ENCODE measurements at regions not wholly inside any gene's neighbourhood (a gene's known extent, or its start where the extent isn't known, plus 50 kb on each side); places are given as distances from the start of the nearest gene placed in this dataset.
"Not testable (repeated sequence)": the region's sequence is repeated elsewhere in the genome, so short reads cannot be mapped to it uniquely, and the experiment has no call there.

DNA sequence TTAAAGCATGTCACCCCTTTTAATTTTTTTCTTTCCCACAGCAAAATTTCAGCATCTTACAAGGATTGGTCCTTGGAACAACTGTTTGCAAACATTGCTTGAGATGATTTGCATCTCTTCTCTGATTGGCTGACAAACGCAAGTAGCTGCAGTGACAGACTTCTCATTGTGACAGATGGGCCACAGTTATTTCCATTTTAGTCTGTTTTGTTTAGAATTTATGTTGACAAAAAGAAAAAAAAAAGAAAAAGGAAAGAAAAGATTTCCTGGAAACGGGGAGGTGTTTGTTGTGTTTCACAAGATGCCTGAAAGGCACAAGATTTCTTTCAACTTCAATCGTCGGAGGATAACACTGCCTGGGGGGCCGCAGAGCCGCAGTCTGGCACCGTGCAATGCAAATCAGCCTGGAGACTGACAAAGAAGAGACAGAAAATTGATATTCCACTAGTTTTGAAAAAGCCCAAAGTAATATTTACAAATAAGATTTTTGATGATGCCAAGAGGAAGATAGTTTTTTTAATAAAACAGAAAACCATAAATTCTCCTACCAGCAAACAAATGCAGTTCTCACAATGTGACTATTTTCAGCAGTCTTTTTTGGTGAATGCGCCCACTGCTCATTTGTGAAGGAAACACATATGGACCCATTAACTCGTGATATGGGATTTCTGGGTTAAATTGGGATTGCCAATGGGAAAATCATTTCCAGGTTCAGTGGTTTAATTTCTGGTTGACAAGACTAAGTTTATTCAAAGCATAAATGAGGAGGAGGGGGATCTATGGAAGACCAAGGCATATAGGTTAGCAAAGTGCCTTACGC is 296.2 kb upstream of the SMIM21 start:
- H3K9ac ChIP-seq (ENCODE audit: low read depth in 2 of 2, low read length in 2 of 2) = no peak overlapping the region
- H3K27ac ChIP-seq = no peak overlapping the region
- DNase-seq = no peak
- no peaks in the 10 kb centered on the region for H3K36me3 ChIP-seq
- TF ChIP-seq, protein P1, sequence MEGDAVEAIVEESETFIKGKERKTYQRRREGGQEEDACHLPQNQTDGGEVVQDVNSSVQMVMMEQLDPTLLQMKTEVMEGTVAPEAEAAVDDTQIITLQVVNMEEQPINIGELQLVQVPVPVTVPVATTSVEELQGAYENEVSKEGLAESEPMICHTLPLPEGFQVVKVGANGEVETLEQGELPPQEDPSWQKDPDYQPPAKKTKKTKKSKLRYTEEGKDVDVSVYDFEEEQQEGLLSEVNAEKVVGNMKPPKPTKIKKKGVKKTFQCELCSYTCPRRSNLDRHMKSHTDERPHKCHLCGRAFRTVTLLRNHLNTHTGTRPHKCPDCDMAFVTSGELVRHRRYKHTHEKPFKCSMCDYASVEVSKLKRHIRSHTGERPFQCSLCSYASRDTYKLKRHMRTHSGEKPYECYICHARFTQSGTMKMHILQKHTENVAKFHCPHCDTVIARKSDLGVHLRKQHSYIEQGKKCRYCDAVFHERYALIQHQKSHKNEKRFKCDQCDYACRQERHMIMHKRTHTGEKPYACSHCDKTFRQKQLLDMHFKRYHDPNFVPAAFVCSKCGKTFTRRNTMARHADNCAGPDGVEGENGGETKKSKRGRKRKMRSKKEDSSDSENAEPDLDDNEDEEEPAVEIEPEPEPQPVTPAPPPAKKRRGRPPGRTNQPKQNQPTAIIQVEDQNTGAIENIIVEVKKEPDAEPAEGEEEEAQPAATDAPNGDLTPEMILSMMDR (IDR thresholded peaks at IDR 0.05) = no peak
- no peak overlapping the region for H3K4me3 ChIP-seq
- H3K9me3 ChIP-seq = no peaks in the 10 kb centered on the region
- no peaks in the 10 kb centered on the region for H3K27me3 ChIP-seq
- intact Hi-C loops (cut with DNase I) = loop anchor here (10.0 kb wide), 1 partner anchor 1069 kb away; no protein-coding TSS in a partner anchor
- no peaks in the 10 kb centered on the region for H3K4me1 ChIP-seq

DNA sequence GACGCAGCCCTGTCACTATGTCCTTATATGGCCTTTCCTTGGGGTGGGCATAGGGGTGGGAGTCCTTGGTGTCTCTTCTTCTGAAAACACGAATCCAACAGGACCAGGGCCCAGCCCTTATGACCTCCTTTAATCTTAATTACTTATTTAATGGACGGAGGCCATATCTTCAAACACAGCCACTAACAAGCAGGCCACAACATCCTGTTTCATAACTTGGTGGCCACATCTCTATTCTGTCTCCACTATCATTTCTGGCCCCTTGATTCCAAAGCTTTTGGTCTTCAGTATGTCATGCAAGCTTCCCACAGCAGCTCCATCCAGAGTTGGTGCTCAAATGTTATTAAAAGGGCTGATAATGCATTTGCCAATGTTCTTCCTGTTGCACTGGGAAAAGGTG is 287.3 kb upstream of the SMIM21 start:
- Histone ChIP-seq H3K36me3 (no peaks in the 10 kb centered on the region), H3K9ac (ENCODE audit: low read depth in 2 of 2, low read length in 2 of 2) (no peak overlapping the region), H3K27ac (no peak overlapping the region), H3K4me3 (no peak overlapping the region), H3K9me3 (no peaks in the 10 kb centered on the region), H3K27me3 (no peaks in the 10 kb centered on the region), H3K4me1 (no peaks in the 10 kb centered on the region)
- no peak for DNase-seq
- intact Hi-C loops (cut with DNase I) = no loop called here
- TF ChIP-seq, protein P1 (IDR thresholded peaks at IDR 0.05) = no peak

DNA sequence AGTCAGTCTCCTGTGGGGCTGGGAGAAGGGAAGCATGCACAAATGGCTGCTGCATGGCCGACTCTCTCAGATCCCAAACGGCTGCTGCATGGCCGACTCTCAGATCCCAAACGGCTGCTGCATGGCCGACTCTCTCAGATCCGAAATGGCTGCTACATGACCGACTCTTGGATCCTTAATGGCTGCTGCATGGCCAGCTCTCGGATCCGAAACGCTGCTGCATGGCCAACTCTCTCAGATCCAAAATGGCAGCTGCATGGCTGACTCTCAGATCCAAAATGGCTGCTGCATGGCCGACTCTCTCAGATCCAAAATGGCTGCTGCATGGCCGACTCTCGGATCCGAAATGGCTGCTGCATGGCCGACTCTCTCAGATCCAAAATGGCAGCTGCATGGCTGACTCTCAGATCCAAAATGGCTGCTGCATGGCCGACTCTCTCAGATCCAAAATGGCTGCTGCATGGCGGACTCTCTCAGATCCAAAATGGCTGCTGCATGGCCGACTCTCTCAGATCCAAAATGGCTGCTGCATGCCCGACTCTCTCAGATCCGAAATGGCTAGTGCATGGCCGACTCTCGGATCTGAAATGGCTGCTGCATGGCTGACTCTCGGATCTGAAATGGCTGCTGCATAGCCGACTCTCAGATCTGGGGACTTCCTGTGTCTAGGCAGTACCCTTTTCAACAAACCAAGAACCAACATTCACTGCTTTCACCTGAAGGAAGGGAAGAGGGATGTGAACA is 284.8 kb upstream of the SMIM21 start:
- H3K4me3 ChIP-seq; H3K27ac ChIP-seq; H3K9ac ChIP-seq (ENCODE audit: low read depth in 2 of 2, low read length in 2 of 2); H3K9me3 ChIP-seq; H3K36me3 ChIP-seq; DNase-seq; H3K27me3 ChIP-seq; H3K4me1 ChIP-seq; intact Hi-C loops (cut with DNase I): not testable (repeated sequence)

DNA sequence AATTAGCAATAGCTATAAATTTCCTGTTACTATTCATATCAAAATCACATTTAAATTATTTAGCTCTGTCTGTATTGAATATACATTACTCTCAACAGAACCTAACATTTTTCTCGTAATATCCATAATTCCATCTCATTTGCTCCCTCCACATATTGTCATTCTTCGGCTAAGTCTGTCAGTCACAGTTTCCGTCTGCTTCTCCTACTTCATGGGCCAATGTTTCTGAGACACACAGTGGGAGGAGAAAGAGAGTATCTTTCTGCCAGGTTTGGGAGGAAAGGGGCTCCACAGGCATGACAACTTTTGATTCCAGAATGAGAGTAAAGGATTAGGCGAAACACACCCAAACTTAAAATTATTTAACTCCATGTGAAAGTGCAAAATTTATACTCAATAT is 273.1 kb upstream of the SMIM21 start:
- Histone ChIP-seq H3K36me3 (no peaks in the 10 kb centered on the region), H3K4me3 (no peak overlapping the region), H3K4me1 (no peaks in the 10 kb centered on the region), H3K9me3 (no peaks in the 10 kb centered on the region), H3K27ac (no peak overlapping the region), H3K9ac (ENCODE audit: low read depth in 2 of 2, low read length in 2 of 2) (no peak overlapping the region), H3K27me3 (no peaks in the 10 kb centered on the region)
- DNase-seq = no peak
- TF ChIP-seq, protein P1 (IDR thresholded peaks at IDR 0.05) = no peak
- intact Hi-C loops (cut with DNase I) = no loop called here

DNA sequence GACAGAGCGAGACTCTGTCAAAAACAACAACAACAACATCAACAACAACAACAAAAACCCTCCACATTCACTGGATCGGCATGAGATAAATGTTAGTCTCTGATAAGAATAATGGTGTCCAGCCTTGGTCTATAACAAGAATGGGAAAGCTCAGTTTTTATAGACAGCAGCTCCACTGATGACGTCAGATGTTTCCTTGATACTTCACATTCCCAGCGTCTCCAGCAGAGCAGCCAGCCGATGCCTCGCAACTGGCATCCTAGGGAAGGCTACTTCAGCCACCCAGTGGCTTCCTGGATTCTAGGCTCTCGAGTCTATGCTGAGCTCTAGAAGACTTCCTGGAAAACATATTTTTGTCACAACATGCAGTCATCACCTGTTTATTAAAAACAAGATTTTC is 271.4 kb upstream of the SMIM21 start:
- intact Hi-C loops (cut with DNase I) = no loop called here

More for the DNA sequence above, 271.4 kb upstream of the SMIM21 start:
- TF ChIP-seq, protein P1 (IDR thresholded peaks at IDR 0.05) = no peak
- Histone ChIP-seq H3K27ac (no peak overlapping the region), H3K4me3 (no peak overlapping the region), H3K36me3 (no peaks in the 10 kb centered on the region), H3K9ac (ENCODE audit: low read depth in 2 of 2, low read length in 2 of 2) (no peak overlapping the region), H3K9me3 (no peaks in the 10 kb centered on the region), H3K27me3 (no peaks in the 10 kb centered on the region), H3K4me1 (no peaks in the 10 kb centered on the region)
- no peak for DNase-seq
